NCI-H2227 (cell line): ENCODE measurements at regions not wholly inside any gene's neighbourhood (a gene's known extent, or its start where the extent isn't known, plus 50 kb on each side); places are given as distances from the start of the nearest gene placed in this dataset.
"Not testable (repeated sequence)": the region's sequence is repeated elsewhere in the genome, so short reads cannot be mapped to it uniquely, and the experiment has no call there.

Experiments
- DNase-seq: peaks from one replicate; lab custom pipeline; 2025; ENCODE audit not compliant: unreplicated experiment; lab: John Stamatoyannopoulos, UW

- DNase-seq, result no peak
Observed at GRCh38 chr9:12204512-12204911, 488.7 kb upstream of the TYRP1 start.

GRCh38 chr9:12212860-12213259, 480.3 kb upstream of the TYRP1 start:
- no peak for DNase-seq

GRCh38 chr9:12221470-12221869, 471.7 kb upstream of the TYRP1 start:
- DNase-seq, result no peak

GRCh38 chr9:12224449-12224848, 468.7 kb upstream of the TYRP1 start:
- DNase-seq, result no peak

- DNase-seq, result no peak
Observed at GRCh38 chr9:12230708-12231107, 462.5 kb upstream of the TYRP1 start.

GRCh38 chr9:12231832-12232231, 461.4 kb upstream of the TYRP1 start:
- no peak for DNase-seq

GRCh38 chr9:12232836-12233235, 460.3 kb upstream of the TYRP1 start:
- DNase-seq, result no peak

- no peak for DNase-seq
Observed at GRCh38 chr9:12253941-12254340, 439.2 kb upstream of the TYRP1 start.

- DNase-seq, result no peak
Observed at GRCh38 chr9:12266758-12267157, 426.4 kb upstream of the TYRP1 start.

- DNase-seq, result no peak
Observed at GRCh38 chr9:12271421-12271891, 421.7 kb upstream of the TYRP1 start.

- DNase-seq, result no peak
Observed at GRCh38 chr9:12272471-12273120, 420.6 kb upstream of the TYRP1 start.

GRCh38 chr9:12274577-12274976, 418.6 kb upstream of the TYRP1 start:
- no peak for DNase-seq

GRCh38 chr9:12276505-12276904, 416.7 kb upstream of the TYRP1 start:
- no peak for DNase-seq

GRCh38 chr9:12289711-12290110, 403.5 kb upstream of the TYRP1 start:
- DNase-seq, result no peak

- no peak for DNase-seq
Observed at GRCh38 chr9:12290166-12290869, 402.9 kb upstream of the TYRP1 start.

- DNase-seq, result no peak
Observed at GRCh38 chr9:12305211-12305610, 388.0 kb upstream of the TYRP1 start.

- DNase-seq, result no peak
Observed at GRCh38 chr9:12314589-12314988, 378.6 kb upstream of the TYRP1 start.

GRCh38 chr9:12318732-12319685, 374.2 kb upstream of the TYRP1 start:
- no peak for DNase-seq

- DNase-seq, result no peak
Observed at GRCh38 chr9:12329623-12329985, 363.6 kb upstream of the TYRP1 start.

- not testable (repeated sequence) for DNase-seq
Observed at GRCh38 chr9:12333966-12334365, 359.2 kb upstream of the TYRP1 start.

- DNase-seq, result no peak
Observed at GRCh38 chr9:12350775-12351174, 342.4 kb upstream of the TYRP1 start.
